ENCODE measurements at regions not wholly inside any gene's neighbourhood (a gene's known extent, or its start where the extent isn't known, plus 50 kb on each side); places are given as distances from the start of the nearest gene placed in this dataset.

DNA sequence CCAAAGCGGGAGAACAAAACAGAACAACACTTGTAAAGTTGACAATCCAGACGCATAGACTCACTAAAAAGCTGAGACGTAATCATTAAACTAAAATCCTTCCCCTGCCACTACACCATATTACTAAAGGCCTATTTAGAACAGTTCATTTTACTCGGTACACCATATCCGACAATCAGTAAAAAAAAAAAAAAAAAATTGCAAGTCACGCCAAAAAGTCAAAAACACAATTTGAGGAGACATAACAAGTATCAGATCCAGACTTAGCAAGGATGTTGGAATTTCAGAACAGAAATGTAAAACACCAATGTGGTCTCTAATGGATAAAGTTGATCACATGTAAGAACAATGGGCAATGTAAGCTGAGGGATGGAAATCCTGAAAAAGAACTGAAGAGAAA is 1899.4 kb downstream of the STIM2 start:
- Histone ChIP-seq H2AFZ (ENCODE audit: control insufficient read depth, low read depth, low read length) (no peak overlapping the region), H3K4me3 (no peak overlapping the region), H3K36me3 (ENCODE audit: control insufficient read depth in 2 of 2, insufficient read depth in 2 of 2, low read length in 1 of 2) (no peaks in the 10 kb centered on the region), H3K27me3 (replicated peaks in 1 of 2; ENCODE audit: control insufficient read depth in 2 of 2, insufficient read depth in 2 of 2, low read length in 1 of 2) (no peaks in the 10 kb centered on the region), H3K79me2 (ENCODE audit: control insufficient read depth, insufficient read depth, low read length) (no peaks in the 10 kb centered on the region), H3K27ac (ENCODE audit: control insufficient read depth, insufficient read depth) (no peak overlapping the region), H3K4me2 (ENCODE audit: control insufficient read depth, insufficient read depth) (no peak overlapping the region), H3K9ac (ENCODE audit: control insufficient read depth, insufficient read depth, low read length) (no peak overlapping the region), H3K4me1 (ENCODE audit: control insufficient read depth, insufficient read depth, low read length) (no peaks in the 10 kb centered on the region), H3K9me3 (replicated peaks; ENCODE audit: control insufficient read depth, insufficient read depth, low read length) (no peaks in the 10 kb centered on the region), H4K20me1 (ENCODE audit: control insufficient read depth, insufficient read depth) (no peaks in the 10 kb centered on the region)
- intact Hi-C loops (cut with micrococcal nuclease; ENCODE audit: unreplicated experiment), result no loop called here
- ATAC-seq (no peak), DNase-seq (ENCODE audit: low read depth, low spot score) (no peak), FAIRE-seq (no peak)
- TF ChIP-seq ZSCAN29 (IDR thresholded peaks at IDR 0.05), result no peak
- TF ChIP-seq FOXK2 (IDR thresholded peaks at IDR 0.05), result no peak
- TF ChIP-seq ELK1 (IDR thresholded peaks at IDR 0.05; ENCODE audit: low read depth, low read length), result no peak
- TF ChIP-seq RBBP5 (conservative IDR thresholded peaks at IDR 0.05), result no peak
- TF ChIP-seq SREBF1 (IDR thresholded peaks at IDR 0.05; ENCODE audit: low read length), result no peak
- no peak for TF ChIP-seq ZNF274 (IDR thresholded peaks at IDR 0.05; ENCODE audit: insufficient read depth, insufficient read length)
- no peak for TF ChIP-seq PML (IDR thresholded peaks at IDR 0.05; ENCODE audit: low read length)
- no peak for TF ChIP-seq KAT2A (conservative IDR thresholded peaks at IDR 0.05; ENCODE audit: control insufficient read depth, low read depth, low read length)
- TF ChIP-seq GABPA (IDR thresholded peaks at IDR 0.05; ENCODE audit: low read depth), result no peak
- TF ChIP-seq, protein P1, sequence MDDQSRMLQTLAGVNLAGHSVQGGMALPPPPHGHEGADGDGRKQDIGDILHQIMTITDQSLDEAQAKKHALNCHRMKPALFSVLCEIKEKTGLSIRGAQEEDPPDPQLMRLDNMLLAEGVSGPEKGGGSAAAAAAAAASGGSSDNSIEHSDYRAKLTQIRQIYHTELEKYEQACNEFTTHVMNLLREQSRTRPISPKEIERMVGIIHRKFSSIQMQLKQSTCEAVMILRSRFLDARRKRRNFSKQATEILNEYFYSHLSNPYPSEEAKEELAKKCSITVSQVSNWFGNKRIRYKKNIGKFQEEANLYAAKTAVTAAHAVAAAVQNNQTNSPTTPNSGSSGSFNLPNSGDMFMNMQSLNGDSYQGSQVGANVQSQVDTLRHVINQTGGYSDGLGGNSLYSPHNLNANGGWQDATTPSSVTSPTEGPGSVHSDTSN (IDR thresholded peaks at IDR 0.05; ENCODE audit: insufficient replicate concordance, low read depth, low read length), result no peak
- TF ChIP-seq MEF2A (IDR thresholded peaks at IDR 0.05; ENCODE audit: insufficient read depth, low read depth, low read length), result no peak
- TF ChIP-seq, protein P2, sequence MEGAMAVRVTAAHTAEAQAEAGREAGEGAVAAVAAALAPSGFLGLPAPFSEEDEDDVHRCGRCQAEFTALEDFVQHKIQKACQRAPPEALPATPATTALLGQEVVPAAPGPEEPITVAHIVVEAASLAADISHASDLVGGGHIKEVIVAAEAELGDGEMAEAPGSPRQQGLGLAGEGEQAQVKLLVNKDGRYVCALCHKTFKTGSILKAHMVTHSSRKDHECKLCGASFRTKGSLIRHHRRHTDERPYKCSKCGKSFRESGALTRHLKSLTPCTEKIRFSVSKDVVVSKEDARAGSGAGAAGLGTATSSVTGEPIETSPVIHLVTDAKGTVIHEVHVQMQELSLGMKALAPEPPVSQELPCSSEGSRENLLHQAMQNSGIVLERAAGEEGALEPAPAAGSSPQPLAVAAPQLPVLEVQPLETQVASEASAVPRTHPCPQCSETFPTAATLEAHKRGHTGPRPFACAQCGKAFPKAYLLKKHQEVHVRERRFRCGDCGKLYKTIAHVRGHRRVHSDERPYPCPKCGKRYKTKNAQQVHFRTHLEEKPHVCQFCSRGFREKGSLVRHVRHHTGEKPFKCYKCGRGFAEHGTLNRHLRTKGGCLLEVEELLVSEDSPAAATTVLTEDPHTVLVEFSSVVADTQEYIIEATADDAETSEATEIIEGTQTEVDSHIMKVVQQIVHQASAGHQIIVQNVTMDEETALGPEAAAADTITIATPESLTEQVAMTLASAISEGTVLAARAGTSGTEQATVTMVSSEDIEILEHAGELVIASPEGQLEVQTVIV (IDR thresholded peaks at IDR 0.05; ENCODE audit: borderline replicate concordance, partially characterized antibody), result no peak
- in situ Hi-C loops (cut with MboI), result no loop called here
- CTCF ChIA-PET, result interaction anchor here (0.6 kb wide), 1 partner anchor 59 kb away, joined by 3 read pairs; no protein-coding TSS in a partner anchor
- 60% methylated on average over 6 of the region's 6 CpGs for WGBS (ENCODE audit: insufficient coverage, insufficient replicate concordance, low lambda C conversion rate, missing lambda C conversion rate)
- RAD21 ChIA-PET (ENCODE audit: unreplicated experiment), result no interaction called here
- POLR2A ChIA-PET, result no interaction called here
- no TSS peak for BruUV-seq (replicated peaks)
- SMC1A ChIA-PET (ENCODE audit: uncharacterized antibody, unreplicated experiment), result no interaction called here

Measured in GM12878 (cell line).